DMS153 (cell line): ENCODE measurements at regions not wholly inside any gene's neighbourhood (a gene's known extent, or its start where the extent isn't known, plus 50 kb on each side); places are given as distances from the start of the nearest gene placed in this dataset.

Experiments used
- DNase-seq: peaks from one replicate; lab custom pipeline; 2025; lab: John Stamatoyannopoulos, UW

GRCh38 chr4:156595041-156595440 is 376.6 kb downstream of the PDGFC start:
- DNase-seq, result no peak

- peak; percentile 8 for DNase-seq
Measured at GRCh38 chr4:156594624-156595023, 377.0 kb downstream of the PDGFC start.

GRCh38 chr4:156593464-156593863 is 378.1 kb downstream of the PDGFC start:
- no peak for DNase-seq

- no peak for DNase-seq
Measured at GRCh38 chr4:156591679-156592078, 379.9 kb downstream of the PDGFC start.

GRCh38 chr4:156584100-156584499 is 387.5 kb downstream of the PDGFC start:
- no peak for DNase-seq

- DNase-seq, result no peak
Measured at GRCh38 chr4:156583265-156583664, 388.3 kb downstream of the PDGFC start.

GRCh38 chr4:156581282-156582063 is 390.1 kb downstream of the PDGFC start:
- peak; percentile 19 for DNase-seq

GRCh38 chr4:156578713-156579112 is 392.9 kb downstream of the PDGFC start:
- no peak for DNase-seq

GRCh38 chr4:156578005-156578404 is 393.6 kb downstream of the PDGFC start:
- no peak for DNase-seq

GRCh38 chr4:156576946-156577345 is 394.7 kb downstream of the PDGFC start:
- no peak for DNase-seq

- no peak for DNase-seq
Measured at GRCh38 chr4:156575430-156576073, 396.0 kb downstream of the PDGFC start.

GRCh38 chr4:156571146-156571545 is 400.5 kb downstream of the PDGFC start:
- no peak for DNase-seq

GRCh38 chr4:156569535-156569934 is 402.1 kb downstream of the PDGFC start:
- DNase-seq, result no peak

- DNase-seq, result no peak
Measured at GRCh38 chr4:156568484-156568883, 403.1 kb downstream of the PDGFC start.

GRCh38 chr4:156568041-156568440 is 403.6 kb downstream of the PDGFC start:
- no peak for DNase-seq

- DNase-seq, result no peak
Measured at GRCh38 chr4:156560701-156561100, 410.9 kb downstream of the PDGFC start.

- no peak for DNase-seq
Measured at GRCh38 chr4:156559346-156559745, 412.3 kb downstream of the PDGFC start.

- DNase-seq, result no peak
Measured at GRCh38 chr4:156558373-156559025, 413.1 kb downstream of the PDGFC start.

GRCh38 chr4:156557920-156558319 is 413.7 kb downstream of the PDGFC start:
- DNase-seq, result no peak

GRCh38 chr4:156556336-156556735 is 415.3 kb downstream of the PDGFC start:
- DNase-seq, result no peak

GRCh38 chr4:156553659-156554058 is 417.9 kb downstream of the PDGFC start:
- DNase-seq, result no peak

GRCh38 chr4:156547891-156548290 is 423.7 kb downstream of the PDGFC start:
- no peak for DNase-seq

- no peak for DNase-seq
Measured at GRCh38 chr4:156547439-156547838, 424.2 kb downstream of the PDGFC start.
